ENCODE measurements at regions not wholly inside any gene's neighbourhood (a gene's known extent, or its start where the extent isn't known, plus 50 kb on each side); places are given as distances from the start of the nearest gene placed in this dataset.
"Not testable (repeated sequence)": the region's sequence is repeated elsewhere in the genome, so short reads cannot be mapped to it uniquely, and the experiment has no call there.

GRCh38 chr9:138177091-138177490 lies 299.5 kb downstream of the CACNA1B start:
- intact Hi-C loops (cut with micrococcal nuclease); dilution Hi-C loops (cut with HindIII; ENCODE audit: low sequenced_read_pairs, unreplicated experiment): not testable (repeated sequence)

GRCh38 chr9:138179003-138179402 lies 301.4 kb downstream of the CACNA1B start:
- DNase-seq; POLR2A ChIA-PET (ENCODE audit: unreplicated experiment); H3K9ac ChIP-seq (ENCODE audit: low read depth, low read length); H4K5ac ChIP-seq (ENCODE audit: low read depth, low read length); intact Hi-C loops (cut with micrococcal nuclease); CTCF ChIA-PET; H3K4ac ChIP-seq (ENCODE audit: low read depth, low read length); ATAC-seq (ENCODE audit: low read depth); H3K36me3 ChIP-seq (ENCODE audit: control insufficient read depth, insufficient read depth, low read length); dilution Hi-C loops (cut with HindIII; ENCODE audit: low sequenced_read_pairs, unreplicated experiment); H2BK15ac ChIP-seq (ENCODE audit: low read depth, low read length); H3K27ac ChIP-seq (ENCODE audit: insufficient read depth, low read length); H3K4me3 ChIP-seq (ENCODE audit: insufficient read depth, low read depth, low read length); H3K79me1 ChIP-seq (ENCODE audit: low read depth in 1 of 2, low read length in 2 of 2); H4K20me1 ChIP-seq (ENCODE audit: insufficient read depth, low read length); H2AK5ac ChIP-seq (ENCODE audit: low read depth, low read length); H3K4me2 ChIP-seq (ENCODE audit: low read depth, low read length); H2BK20ac ChIP-seq (ENCODE audit: low read depth, low read length); H3K27me3 ChIP-seq (ENCODE audit: control insufficient read depth, insufficient read depth, low read length); H3K23ac ChIP-seq (ENCODE audit: low read depth, low read length); H3K9me3 ChIP-seq (ENCODE audit: control insufficient read depth, insufficient read depth, low read length); H2BK120ac ChIP-seq (ENCODE audit: low read depth, low read length); H3K4me1 ChIP-seq (ENCODE audit: control insufficient read depth, insufficient read depth, low read length); H3K18ac ChIP-seq (ENCODE audit: low read depth, low read length); H2AK9ac ChIP-seq (replicated peaks; ENCODE audit: low read depth, low read length, poor library complexity); H2BK5ac ChIP-seq (ENCODE audit: low read depth, low read length, poor library complexity, severe bottlenecking); H3K9me1 ChIP-seq (ENCODE audit: insufficient read depth, low read length); H3K56ac ChIP-seq (ENCODE audit: extremely low read depth, insufficient read depth, low read length); H2AFZ ChIP-seq (replicated peaks; ENCODE audit: low read length, poor library complexity); in situ Hi-C loops (cut with MboI; ENCODE audit: low sequenced_read_pairs); H3K14ac ChIP-seq (replicated peaks; ENCODE audit: low read depth, low read length); BruUV-seq (replicated peaks); H4K91ac ChIP-seq (ENCODE audit: insufficient read depth, low read depth, low read length); H4K8ac ChIP-seq (ENCODE audit: low read depth in 2 of 2, low read length in 2 of 2): not testable (repeated sequence)
- WGBS, 2 experiments (ENCODE audit: extremely low coverage in 2 of 2, insufficient read length in 1 of 2) = no CpG with 5 or more reads among the region's 4 CpGs

More at GRCh38 chr9:138177091-138177490, 299.5 kb downstream of the CACNA1B start:
- H3K4me3 ChIP-seq (ENCODE audit: insufficient read depth, low read depth, low read length); CTCF ChIA-PET; POLR2A ChIA-PET (ENCODE audit: unreplicated experiment); H3K9me3 ChIP-seq (ENCODE audit: control insufficient read depth, insufficient read depth, low read length); H3K14ac ChIP-seq (replicated peaks; ENCODE audit: low read depth, low read length); H3K56ac ChIP-seq (ENCODE audit: extremely low read depth, insufficient read depth, low read length); H3K27me3 ChIP-seq (ENCODE audit: control insufficient read depth, insufficient read depth, low read length); H4K8ac ChIP-seq (ENCODE audit: low read depth in 2 of 2, low read length in 2 of 2); H3K4me1 ChIP-seq (ENCODE audit: control insufficient read depth, insufficient read depth, low read length); BruUV-seq (replicated peaks); H4K91ac ChIP-seq (ENCODE audit: insufficient read depth, low read depth, low read length); H3K4me2 ChIP-seq (ENCODE audit: low read depth, low read length); H3K9ac ChIP-seq (ENCODE audit: low read depth, low read length); H4K20me1 ChIP-seq (ENCODE audit: insufficient read depth, low read length); H2AFZ ChIP-seq (replicated peaks; ENCODE audit: low read length, poor library complexity); H3K79me1 ChIP-seq (ENCODE audit: low read depth in 1 of 2, low read length in 2 of 2); H2BK5ac ChIP-seq (ENCODE audit: low read depth, low read length, poor library complexity, severe bottlenecking); H3K23ac ChIP-seq (ENCODE audit: low read depth, low read length); H3K36me3 ChIP-seq (ENCODE audit: control insufficient read depth, insufficient read depth, low read length); H3K9me1 ChIP-seq (ENCODE audit: insufficient read depth, low read length); H2AK9ac ChIP-seq (replicated peaks; ENCODE audit: low read depth, low read length, poor library complexity); H3K27ac ChIP-seq (ENCODE audit: insufficient read depth, low read length); H3K4ac ChIP-seq (ENCODE audit: low read depth, low read length); H2BK15ac ChIP-seq (ENCODE audit: low read depth, low read length); in situ Hi-C loops (cut with MboI; ENCODE audit: low sequenced_read_pairs); DNase-seq; ATAC-seq (ENCODE audit: low read depth); H3K18ac ChIP-seq (ENCODE audit: low read depth, low read length); H4K5ac ChIP-seq (ENCODE audit: low read depth, low read length); H2BK20ac ChIP-seq (ENCODE audit: low read depth, low read length); H2BK120ac ChIP-seq (ENCODE audit: low read depth, low read length); H2AK5ac ChIP-seq (ENCODE audit: low read depth, low read length): not testable (repeated sequence)
- WGBS, 2 experiments (ENCODE audit: extremely low coverage in 2 of 2, insufficient read length in 1 of 2) = 20% methylated on average over 1 of the region's 9 CpGs; no CpG with 5 or more reads in 1 of the 2 experiments

Data from IMR-90 (cell line).